Suppressor macrophage treated with lipopolysaccharide for 4 hours (primary cell): ENCODE measurements at regions not wholly inside any gene's neighbourhood (a gene's known extent, or its start where the extent isn't known, plus 50 kb on each side); places are given as distances from the start of the nearest gene placed in this dataset.

Experiments
- DNase-seq: peaks from one replicate; pipeline ENCODE4 v3.0.0-alpha.2; 2020

DNA sequence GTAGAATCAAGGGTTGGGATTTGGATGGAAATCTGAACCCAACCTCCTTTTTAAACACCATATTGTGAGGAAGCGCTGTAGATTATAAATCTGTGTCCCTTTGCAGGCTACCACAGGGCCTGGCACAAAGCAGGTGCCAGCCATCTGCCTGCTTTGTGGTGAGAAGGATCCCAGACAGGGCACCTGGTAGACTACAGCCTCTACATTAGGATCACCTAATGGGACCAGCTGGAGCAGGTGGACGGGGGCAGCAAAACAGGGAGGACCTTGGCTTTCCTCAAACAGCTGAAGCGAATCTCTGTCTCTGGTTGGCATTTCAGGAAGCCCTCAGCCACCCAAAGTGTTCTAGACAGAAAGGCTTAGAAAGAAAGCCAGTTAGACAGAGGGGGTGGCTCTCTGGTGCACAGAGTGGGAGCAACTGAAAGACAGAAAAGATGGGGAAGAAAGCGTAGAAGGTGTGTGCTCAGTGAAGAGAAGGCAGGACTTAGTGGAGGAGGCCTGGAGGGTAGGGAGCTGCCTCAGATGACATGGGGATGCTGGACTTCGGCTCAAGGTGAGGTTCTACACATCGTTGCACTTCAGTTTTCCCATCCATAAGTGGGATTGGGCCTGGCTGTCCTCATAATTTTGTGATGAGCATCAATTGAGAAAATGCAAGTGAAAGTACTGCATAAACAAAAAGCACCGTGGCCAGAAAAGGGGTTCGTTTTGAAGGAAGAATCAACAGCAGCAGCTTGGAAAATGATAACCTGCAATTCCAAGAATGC lies 350.8 kb downstream of the CYRIA start:
- no peak for DNase-seq

DNA sequence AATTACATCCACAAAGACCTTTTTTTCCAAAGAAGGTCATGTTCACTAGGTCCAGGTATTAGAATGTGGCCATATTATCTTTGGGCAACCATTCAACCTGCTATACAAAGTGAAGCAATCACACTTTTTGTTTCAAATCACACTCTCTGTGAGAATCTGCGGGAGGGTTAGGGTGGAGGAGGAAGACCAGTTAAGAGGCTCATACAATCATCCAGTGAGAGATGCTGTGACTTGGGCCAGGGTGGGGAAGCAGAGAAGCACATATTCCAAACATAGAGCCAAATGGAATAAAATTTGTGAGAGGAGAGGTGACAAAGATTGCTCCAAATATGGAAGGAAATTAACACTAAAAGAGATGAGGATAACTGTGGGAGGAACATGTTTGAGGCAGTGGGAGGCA lies 351.6 kb downstream of the CYRIA start:
- DNase-seq: no peak

DNA sequence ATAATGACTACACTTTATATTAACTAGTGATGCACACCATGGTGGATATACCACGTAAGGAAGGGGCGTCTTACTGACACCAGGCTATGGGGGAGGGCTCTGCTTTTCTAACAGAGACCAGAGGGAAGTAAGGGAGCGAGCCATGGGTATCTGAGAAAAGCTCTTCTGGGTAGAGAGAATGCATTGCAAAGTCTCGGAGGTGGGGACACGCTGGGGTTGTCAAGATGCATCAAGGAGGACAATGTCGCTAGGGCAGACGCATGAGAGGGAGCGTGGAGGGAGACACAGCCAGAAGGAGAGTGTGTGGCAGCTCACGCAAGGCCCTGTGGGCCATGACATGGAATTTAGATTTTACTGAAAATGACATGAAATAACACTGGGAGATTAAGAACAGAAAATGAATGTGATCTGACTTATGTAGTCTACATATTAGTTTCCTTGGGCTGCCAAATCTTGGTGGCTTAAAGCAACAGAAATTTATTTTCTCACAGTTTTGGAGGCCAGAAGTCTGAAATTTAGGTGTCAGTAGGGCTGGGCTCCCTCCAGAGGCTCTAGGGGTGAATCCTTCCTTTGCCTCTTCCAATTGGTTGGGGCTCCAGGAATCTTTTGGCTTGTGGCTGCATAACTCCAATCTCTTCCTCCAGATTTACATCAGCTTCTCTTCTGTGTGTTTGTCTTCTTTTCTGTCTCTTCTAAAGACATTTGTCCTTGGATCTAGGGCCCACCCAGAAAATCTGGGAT lies 352.2 kb downstream of the CYRIA start:
- no peak for DNase-seq

GRCh38 chr2:16312771-16313170 lies 352.9 kb downstream of the CYRIA start:
- no peak for DNase-seq

DNA sequence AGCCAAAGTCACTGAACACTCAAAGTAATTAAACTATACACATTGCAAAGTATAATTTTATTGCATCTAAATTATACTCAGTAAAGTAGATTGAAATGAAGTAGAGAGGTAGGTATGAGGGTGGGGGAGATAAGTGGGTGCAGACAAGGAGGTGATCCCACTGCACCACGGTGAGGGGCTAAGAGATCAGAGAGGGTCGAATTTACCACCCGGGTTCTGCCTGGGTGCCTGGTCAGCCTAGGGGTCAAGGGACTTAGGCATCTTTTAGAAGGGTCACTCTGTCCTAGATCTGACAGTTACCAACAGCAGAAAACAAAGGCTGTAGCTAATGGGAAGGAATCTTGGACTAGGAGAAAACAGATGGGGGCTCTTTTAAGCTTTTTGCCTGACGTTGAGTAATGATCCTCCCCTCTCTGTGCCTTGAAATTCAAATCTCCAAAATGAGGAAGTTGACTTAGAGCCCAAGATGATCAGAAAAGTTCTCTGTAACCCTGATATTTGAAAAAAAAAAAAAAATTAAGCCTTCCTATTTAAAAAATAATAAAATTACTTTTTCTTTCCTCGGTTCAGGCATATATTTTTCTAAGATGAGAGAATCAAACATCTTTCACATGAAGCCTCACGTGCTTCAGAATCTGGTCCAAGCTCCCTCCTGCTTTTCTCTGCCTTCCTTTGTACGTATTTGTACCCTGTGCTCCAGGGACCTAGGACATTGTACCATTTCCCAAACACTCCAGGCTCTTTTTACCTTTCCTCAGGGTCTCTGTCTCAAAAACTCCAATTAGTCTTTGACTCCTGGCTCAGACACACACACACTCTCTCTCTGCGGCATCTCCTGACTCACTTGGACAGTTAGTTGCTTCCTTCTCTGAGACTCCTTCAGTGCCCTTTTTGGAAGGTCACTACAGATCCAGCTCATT lies 353.9 kb downstream of the CYRIA start:
- DNase-seq: no peak

- DNase-seq: no peak
Measured at GRCh38 chr2:16308816-16309215, 356.8 kb downstream of the CYRIA start.

DNA sequence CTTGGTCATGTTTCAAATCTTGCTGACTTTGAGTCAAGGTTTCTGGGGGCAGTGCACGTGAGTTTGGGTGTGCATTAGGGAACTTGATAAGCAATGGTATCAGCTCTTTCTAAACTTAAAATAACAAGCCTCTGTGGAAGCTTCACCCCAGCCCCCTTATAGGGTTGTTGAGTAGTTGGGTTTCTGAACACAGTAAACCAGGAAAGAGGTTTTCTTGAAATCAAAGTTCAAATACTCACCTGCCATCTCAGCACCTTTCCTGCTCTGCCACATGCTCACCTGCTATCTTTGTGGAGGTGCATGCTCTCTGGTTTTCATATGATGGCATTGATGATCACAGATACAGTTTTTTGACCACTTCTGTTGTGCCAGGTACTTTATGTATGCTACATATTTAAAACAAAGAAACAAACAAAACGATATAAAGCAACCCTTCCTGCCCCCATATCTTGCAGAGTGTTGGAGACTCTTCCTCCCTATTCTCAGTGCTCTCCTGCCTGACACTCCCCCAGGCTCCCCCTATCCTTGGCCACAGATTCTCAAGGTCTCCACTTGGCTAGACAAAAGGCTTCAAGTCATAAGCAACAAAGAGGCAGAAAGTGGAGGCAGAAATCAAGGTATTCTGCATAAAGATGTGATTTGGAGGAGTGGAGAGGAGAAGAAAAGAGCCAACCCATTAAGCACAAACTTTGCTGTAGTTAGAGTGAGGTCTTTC lies 360.6 kb downstream of the CYRIA start:
- no peak for DNase-seq

- DNase-seq: no peak
Measured at GRCh38 chr2:16303761-16304160, 361.9 kb downstream of the CYRIA start.

DNA sequence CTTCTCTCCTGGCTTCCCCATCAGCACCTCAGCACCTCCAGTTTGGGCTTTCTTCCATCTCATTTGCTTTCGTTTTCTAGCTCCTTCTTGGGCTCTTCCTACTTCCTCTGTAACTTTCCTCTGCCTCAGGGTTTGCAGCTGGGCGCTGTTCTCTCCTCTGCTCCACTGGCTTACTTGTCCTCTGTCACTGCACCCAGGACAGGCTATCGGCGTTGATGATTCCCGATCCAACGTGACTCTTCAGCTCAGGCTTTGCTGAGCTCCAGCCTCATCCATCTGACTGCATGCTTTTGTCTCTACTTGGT lies 362.4 kb downstream of the CYRIA start:
- DNase-seq: peak; percentile 11

- no peak for DNase-seq
Measured at GRCh38 chr2:16302431-16303272, 362.3 kb downstream of the MYCN start.

DNA sequence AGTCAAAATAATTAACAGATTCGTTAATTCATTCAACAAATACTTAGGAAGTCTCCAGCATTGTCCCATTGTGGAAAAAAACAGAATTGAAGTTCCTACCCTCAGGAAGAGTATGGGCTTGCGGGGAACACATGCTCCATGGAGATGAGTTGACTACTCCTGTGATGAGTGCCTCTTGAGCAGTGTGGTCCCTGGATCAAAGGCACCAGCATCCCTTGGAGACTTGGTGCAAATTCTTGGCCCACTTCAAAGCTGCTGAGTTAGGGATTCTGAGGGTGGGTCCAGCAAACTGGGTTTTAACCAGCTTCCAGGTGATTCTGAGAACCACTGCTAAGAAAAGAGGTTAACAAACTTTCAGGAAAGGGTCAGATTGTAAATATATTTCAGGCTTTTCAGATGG lies 361.6 kb downstream of the MYCN start:
- no peak for DNase-seq

- no peak for DNase-seq
Measured at GRCh38 chr2:16298866-16299265, 358.5 kb downstream of the MYCN start.

GRCh38 chr2:16296331-16297250 lies 356.2 kb downstream of the MYCN start:
- DNase-seq: no peak

GRCh38 chr2:16296038-16296290 lies 355.6 kb downstream of the MYCN start:
- DNase-seq: no peak

GRCh38 chr2:16294791-16295190 lies 354.4 kb downstream of the MYCN start:
- no peak for DNase-seq

- DNase-seq: no peak
Measured at GRCh38 chr2:16293871-16294270, 353.5 kb downstream of the MYCN start.

GRCh38 chr2:16293398-16293797 lies 353.0 kb downstream of the MYCN start:
- no peak for DNase-seq

DNA sequence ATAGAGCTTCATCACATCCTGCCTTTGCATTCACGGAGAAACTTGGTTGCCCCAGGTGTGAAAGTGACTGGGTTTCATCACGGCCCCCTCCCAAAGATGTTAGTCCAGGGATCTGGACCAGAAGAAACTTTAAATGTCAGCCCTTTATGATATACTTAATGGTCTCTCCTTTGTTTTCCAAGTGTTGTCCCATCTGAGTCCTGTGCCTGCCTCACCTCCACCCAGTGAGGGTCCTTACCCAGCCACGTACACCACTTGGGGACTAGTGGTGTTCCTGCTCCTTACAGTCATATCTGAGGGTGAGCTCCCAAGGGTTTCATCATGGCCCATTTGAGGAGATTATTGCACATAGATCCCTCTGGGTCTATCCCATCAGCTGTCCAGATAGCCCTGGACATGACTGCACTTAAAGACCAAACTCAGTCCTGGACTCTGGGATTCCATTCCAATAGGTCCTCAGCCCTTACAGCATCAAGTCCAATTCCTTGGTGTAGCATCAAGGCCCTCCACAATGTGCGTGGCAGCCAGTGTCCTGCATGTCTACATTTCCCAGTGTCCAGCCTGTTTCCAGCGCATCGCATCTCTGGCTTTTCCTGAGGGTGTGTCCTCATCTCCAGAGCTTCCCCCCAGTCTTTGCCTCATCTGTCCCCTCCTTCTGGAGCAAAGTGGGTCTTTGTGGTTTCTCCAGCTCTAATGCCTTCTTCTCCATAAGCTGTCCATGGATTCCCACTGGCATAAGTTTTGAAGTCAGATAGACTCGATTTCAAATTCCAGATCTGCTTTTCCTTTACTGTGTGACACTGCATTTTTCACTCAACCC lies 351.6 kb downstream of the MYCN start:
- DNase-seq: no peak

DNA sequence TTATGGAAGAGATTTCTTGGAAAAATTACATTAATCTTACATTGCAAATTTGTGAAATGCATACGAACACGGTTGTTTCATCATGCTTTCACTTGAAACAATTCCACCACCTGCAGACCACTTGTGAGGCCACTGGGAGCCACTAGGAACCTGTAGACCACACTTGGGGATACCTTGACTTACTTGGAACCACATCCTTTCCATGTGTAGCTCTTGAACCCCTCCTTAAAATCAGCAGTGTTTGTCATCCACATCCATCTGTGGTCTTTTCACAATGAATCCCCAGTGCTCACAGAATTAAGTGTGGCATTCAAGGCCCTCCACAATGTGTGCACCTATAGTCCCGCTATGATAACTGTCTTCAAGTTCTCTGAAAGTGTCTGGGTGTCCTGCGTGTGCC lies 350.9 kb downstream of the MYCN start:
- DNase-seq: no peak

- DNase-seq: no peak
Measured at GRCh38 chr2:16290311-16291020, 350.1 kb downstream of the MYCN start.
